Muscle layer of duodenum (tissue), 2 donors: ENCODE measurements at regions not wholly inside any gene's neighbourhood (a gene's known extent, or its start where the extent isn't known, plus 50 kb on each side); places are given as distances from the start of the nearest gene placed in this dataset.

Experiments
- H3K27ac ChIP-seq: one replicate; pipeline ENCODE4 v1.7.0; 2013; ENCODE audit warnings: mild to moderate bottlenecking, low read length
- H3K27me3 ChIP-seq: one replicate; pipeline ENCODE4 v1.7.0; 2013; ENCODE audit warnings: low read depth, mild to moderate bottlenecking, control low read depth, low read length
- H3K36me3 ChIP-seq, 2 donors: one replicate each; pipeline ENCODE4 v1.7.0; 2013; ENCODE audit warnings: low read length in 2 of 2, control low read depth in 1 of 2, mild to moderate bottlenecking in 1 of 2; ENCODE audit not compliant: insufficient read depth in 2 of 2, control insufficient read depth in 1 of 2
- H3K4me1 ChIP-seq, 2 donors: one replicate each; pipeline ENCODE4 v1.7.0; 2013; ENCODE audit warnings: low read length in 2 of 2, mild to moderate bottlenecking in 2 of 2, control low read depth in 1 of 2, moderate library complexity in 1 of 2; ENCODE audit not compliant: insufficient read depth in 2 of 2, control insufficient read depth in 1 of 2
- H3K4me3 ChIP-seq, 2 donors: one replicate each; pipeline ENCODE4 v1.7.0; 2013; ENCODE audit warnings: low read length in 2 of 2, low read depth in 1 of 2, mild to moderate bottlenecking in 1 of 2
- H3K9me3 ChIP-seq, 2 donors: one replicate each; pipeline ENCODE4 v1.7.0; 2013; ENCODE audit warnings: low read length in 2 of 2, control low read depth in 1 of 2, mild to moderate bottlenecking in 1 of 2; ENCODE audit not compliant: control insufficient read depth in 1 of 2
- donor health status: healthy.

GRCh38 chr12:93205361-93205760 is 172.4 kb upstream of the NUDT4 start:
- H3K36me3 ChIP-seq = no peaks in the 10 kb centered on the region
- H3K4me1 ChIP-seq = no peaks in the 10 kb centered on the region
- H3K27me3 ChIP-seq = no peaks in the 10 kb centered on the region
- no peak overlapping the region for H3K27ac ChIP-seq
- no peaks in the 10 kb centered on the region for H3K9me3 ChIP-seq
- no peak overlapping the region for H3K4me3 ChIP-seq

- H3K4me1 ChIP-seq = no peaks in the 10 kb centered on the region
- H3K27me3 ChIP-seq = no peaks in the 10 kb centered on the region
- H3K27ac ChIP-seq = no peak overlapping the region
- H3K4me3 ChIP-seq = no peak overlapping the region
- no peaks in the 10 kb centered on the region for H3K9me3 ChIP-seq
- H3K36me3 ChIP-seq = no peaks in the 10 kb centered on the region
Measured at GRCh38 chr12:93208011-93208410, 169.7 kb upstream of the NUDT4 start.

- H3K9me3 ChIP-seq = no peaks in the 10 kb centered on the region
- no peak overlapping the region for H3K4me3 ChIP-seq
- H3K4me1 ChIP-seq = no peaks in the 10 kb centered on the region
- no peaks in the 10 kb centered on the region for H3K36me3 ChIP-seq
- H3K27ac ChIP-seq = no peak overlapping the region
- H3K27me3 ChIP-seq = no peaks in the 10 kb centered on the region
Measured at GRCh38 chr12:93214523-93215289, 163.0 kb upstream of the NUDT4 start.

- Histone ChIP-seq H3K9me3 (no peaks in the 10 kb centered on the region), H3K27me3 (no peaks in the 10 kb centered on the region), H3K4me3 (no peak overlapping the region), H3K36me3 (no peaks in the 10 kb centered on the region), H3K27ac (no peak overlapping the region), H3K4me1 (no peaks in the 10 kb centered on the region)
Measured at GRCh38 chr12:93215290-93215678, 162.4 kb upstream of the NUDT4 start.

GRCh38 chr12:93219947-93220346 is 157.8 kb upstream of the NUDT4 start:
- Histone ChIP-seq H3K4me1 (peaks cover 0 to 8% of the 10 kb centered on the region in 2 donors), H3K4me3 (no peak overlapping the region), H3K9me3 (no peaks in the 10 kb centered on the region), H3K27me3 (no peaks in the 10 kb centered on the region), H3K36me3 (no peaks in the 10 kb centered on the region), H3K27ac (no peak overlapping the region)

- H3K9me3 ChIP-seq = no peaks in the 10 kb centered on the region
- H3K4me1 ChIP-seq = peaks cover 0 to 8% of the 10 kb centered on the region in 2 donors
- H3K27me3 ChIP-seq = no peaks in the 10 kb centered on the region
- H3K36me3 ChIP-seq = no peaks in the 10 kb centered on the region
- no peak overlapping the region for H3K27ac ChIP-seq
- no peak overlapping the region for H3K4me3 ChIP-seq
Measured at GRCh38 chr12:93221841-93222240, 155.9 kb upstream of the NUDT4 start.

GRCh38 chr12:93223440-93224426 is 154.0 kb upstream of the NUDT4 start:
- Histone ChIP-seq H3K36me3 (no peaks in the 10 kb centered on the region), H3K27ac (no peak overlapping the region), H3K9me3 (no peaks in the 10 kb centered on the region), H3K4me1 (peaks cover 0 to 8% of the 10 kb centered on the region in 2 donors), H3K4me3 (no peak overlapping the region), H3K27me3 (no peaks in the 10 kb centered on the region)

- Histone ChIP-seq H3K9me3 (no peaks in the 10 kb centered on the region), H3K4me3 (no peak overlapping the region), H3K27ac (no peak overlapping the region), H3K4me1 (peaks cover 0 to 8% of the 10 kb centered on the region in 2 donors), H3K27me3 (no peaks in the 10 kb centered on the region), H3K36me3 (no peaks in the 10 kb centered on the region)
Measured at GRCh38 chr12:93225094-93225493, 152.6 kb upstream of the NUDT4 start.

GRCh38 chr12:93226361-93226760 is 151.4 kb upstream of the NUDT4 start:
- no peaks in the 10 kb centered on the region for H3K9me3 ChIP-seq
- peaks cover 0 to 8% of the 10 kb centered on the region in 2 donors for H3K4me1 ChIP-seq
- no peaks in the 10 kb centered on the region for H3K36me3 ChIP-seq
- no peak overlapping the region for H3K27ac ChIP-seq
- no peaks in the 10 kb centered on the region for H3K27me3 ChIP-seq
- H3K4me3 ChIP-seq = no peak overlapping the region

GRCh38 chr12:93229494-93230325 is 148.0 kb upstream of the NUDT4 start:
- H3K9me3 ChIP-seq = no peaks in the 10 kb centered on the region

GRCh38 chr12:93230326-93230720 is 147.4 kb upstream of the NUDT4 start:
- H3K36me3 ChIP-seq = no peaks in the 10 kb centered on the region
- H3K9me3 ChIP-seq = no peaks in the 10 kb centered on the region
- no peak overlapping the region for H3K27ac ChIP-seq
- no peak overlapping the region for H3K4me3 ChIP-seq
- H3K4me1 ChIP-seq = no peaks in the 10 kb centered on the region
- no peaks in the 10 kb centered on the region for H3K27me3 ChIP-seq

More at GRCh38 chr12:93229494-93230325, 148.0 kb upstream of the NUDT4 start:
- no peaks in the 10 kb centered on the region for H3K36me3 ChIP-seq
- no peak overlapping the region for H3K4me3 ChIP-seq
- H3K27me3 ChIP-seq = no peaks in the 10 kb centered on the region
- H3K27ac ChIP-seq = no peak overlapping the region
- no peaks in the 10 kb centered on the region for H3K4me1 ChIP-seq
